Spleen (tissue), 11 donors: ENCODE measurements at regions not wholly inside any gene's neighbourhood (a gene's known extent, or its start where the extent isn't known, plus 50 kb on each side); places are given as distances from the start of the nearest gene placed in this dataset.

Experiments used
- DNase-seq: peaks from one replicate; pipeline ENCODE4 v3.0.0-alpha.2; 2020
- H3K27ac ChIP-seq, 8 donors: fragments of 200-600 bp; sonication (generic) in 7 of 8; 1 replicate in 4 of 8; 2 replicates in 4 of 8; pipeline versions ENCODE4 v1.5.0 to v1.8.0; 2016 to 2021; ENCODE audit warnings: inconsistent platforms in 4 of 8, mild to moderate bottlenecking in 4 of 8, moderate library complexity in 1 of 8
- H3K27me3 ChIP-seq, 7 donors: fragments of 200-600 bp; sonication (generic) in 6 of 7; replicated peaks in 1 of 7; 1 replicate in 4 of 7; 2 replicates in 3 of 7; pipeline versions ENCODE4 v1.5.0 to v1.8.0; 2016 to 2021; ENCODE audit warnings: inconsistent platforms in 3 of 7, mild to moderate bottlenecking in 1 of 7
- H3K36me3 ChIP-seq, 6 donors: fragments of 200-600 bp; sonication (generic) in 5 of 6; 1 replicate in 4 of 6; 2 replicates in 2 of 6; pipeline versions ENCODE4 v1.5.0 to v1.8.0; 2016 to 2021; ENCODE audit warnings: inconsistent platforms in 2 of 6
- H3K4me1 ChIP-seq, 6 donors: fragments of 200-600 bp; sonication (generic) in 5 of 6; 1 replicate in 3 of 6; 2 replicates in 3 of 6; pipeline versions ENCODE4 v1.5.0 to v1.8.0; 2016 to 2021; ENCODE audit warnings: inconsistent platforms in 3 of 6
- H3K4me3 ChIP-seq, 8 donors: fragments of 200-600 bp; sonication (generic) in 7 of 8; 1 replicate in 4 of 8; 2 replicates in 4 of 8; pipeline versions ENCODE4 v1.5.0 to v1.8.0; 2016 to 2021; ENCODE audit warnings: inconsistent platforms in 4 of 8, mild to moderate bottlenecking in 4 of 8, moderate library complexity in 2 of 8
- H3K9me3 ChIP-seq, 8 donors: fragments of 200-600 bp; sonication (generic) in 7 of 8; 1 replicate in 4 of 8; 2 replicates in 4 of 8; pipeline versions ENCODE4 v1.5.0 to v1.8.0; 2016 to 2021; ENCODE audit warnings: inconsistent platforms in 4 of 8
- POLR2A ChIP-seq, 3 donors: fragments of 450-650 bp; IDR thresholded peaks; one replicate each; pipeline ENCODE4 v1.5.1; 2017; ENCODE audit warnings: antibody characterized with exemption in 3 of 3, mild to moderate bottlenecking in 1 of 3
- POLR2AphosphoS5 ChIP-seq, 3 donors: sonication (generic); formaldehyde crosslinking; IDR thresholded peaks; one replicate each; pipeline ENCODE4 v1.5.1; 2017; ENCODE audit warnings: antibody characterized with exemption in 3 of 3
- WGBS, 5 donors: extraction: QIAGEN DNeasy Blood & Tissue Kit in 3 of 5; methylation state at CpG; one replicate each; pipeline versions ENCODE4 v1.1.5 to v1.1.7; 2013 to 2018; 5-methylcytosine and 5-hydroxymethylcytosine counted together
- intact Hi-C: fragments of 100-400 bp; cut with DNase I; formaldehyde crosslinking; loops from one replicate; pipeline ENCODE4 v1.15.0; 2023; ENCODE audit warnings: low total_unique reads
- TF ChIP-seq, protein P1 (sequence below), 11 experiments: fragments of 200-600 bp in 7 of 11; fragments of 450-650 bp in 4 of 11; sonication (generic) in 4 of 11; IDR thresholded peaks in 8 of 11; conservative IDR thresholded peaks in 3 of 11; 1 replicate in 7 of 11; 2 replicates in 4 of 11; pipeline versions ENCODE4 v1.4.0 to v1.8.0; 2016 to 2021; ENCODE audit warnings: antibody characterized with exemption in 11 of 11, inconsistent platforms in 4 of 11, mild to moderate bottlenecking in 1 of 11
- donor health status: healthy with polysubstance abuse.
- donor health status: DM: no; HTN: no; CAD: no; lungs with moderate emphysema.
- donor health status: DM: no; HTN: no; CAD: no.
- donor health status: Bipolar disorder and iron deficiency.
- donor health status: healthy.
- donor health status: DM: no; HTN: no; CAD: no.
- donor health status: DM: yes; HTN: yes; CAD: no.

DNA sequence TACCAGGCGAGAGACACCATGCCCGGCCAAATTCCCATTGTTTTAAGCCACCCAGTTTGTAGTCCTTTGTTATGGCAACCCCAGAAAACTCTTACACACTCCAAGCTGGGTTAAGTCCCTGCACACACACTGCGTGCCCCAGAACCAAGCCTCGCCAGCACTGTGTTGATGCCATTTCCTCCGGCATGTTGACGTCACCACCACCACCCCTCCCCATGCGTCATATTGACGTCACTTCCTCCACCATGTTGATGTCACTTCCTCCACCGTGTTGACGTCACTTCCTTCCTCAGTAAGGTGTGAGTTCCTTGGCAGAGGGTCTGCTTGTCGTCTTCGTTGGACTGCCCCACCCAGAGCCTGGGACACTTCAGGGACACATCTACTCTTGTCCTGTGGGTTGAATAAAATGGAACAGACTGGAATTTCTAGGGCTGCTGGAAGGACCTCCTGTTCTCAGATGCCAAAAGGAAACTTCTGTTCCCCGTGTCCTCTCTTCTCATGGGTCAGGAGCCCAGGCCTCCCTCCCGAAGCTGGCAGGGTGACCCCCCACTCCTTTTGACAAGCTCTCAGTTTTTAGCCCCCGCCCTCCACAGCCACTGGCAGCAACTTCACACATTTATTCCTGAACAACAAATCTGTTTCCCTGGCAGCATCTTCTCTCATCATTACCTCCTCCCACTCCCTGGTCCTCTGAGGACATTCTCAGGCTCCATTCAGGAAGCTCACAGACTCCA is 643.3 kb downstream of the NPHP4 start:
- Histone ChIP-seq H3K36me3 (no peaks in the 10 kb centered on the region), H3K4me3 (no peak overlapping the region), H3K9me3 (no peaks in the 10 kb centered on the region), H3K4me1 (no peaks in the 10 kb centered on the region), H3K27me3 (peaks cover 0 to 4% (median 0%) of the 10 kb centered on the region in 7 donors), H3K27ac (no peak overlapping the region)
- whole genome bisulfite sequencing, 5 donors: 71 to 79% (median 75%) methylated on average over 15 of the region's 15 CpGs
- intact Hi-C loops: no loop called here
- TF ChIP-seq, protein P1, sequence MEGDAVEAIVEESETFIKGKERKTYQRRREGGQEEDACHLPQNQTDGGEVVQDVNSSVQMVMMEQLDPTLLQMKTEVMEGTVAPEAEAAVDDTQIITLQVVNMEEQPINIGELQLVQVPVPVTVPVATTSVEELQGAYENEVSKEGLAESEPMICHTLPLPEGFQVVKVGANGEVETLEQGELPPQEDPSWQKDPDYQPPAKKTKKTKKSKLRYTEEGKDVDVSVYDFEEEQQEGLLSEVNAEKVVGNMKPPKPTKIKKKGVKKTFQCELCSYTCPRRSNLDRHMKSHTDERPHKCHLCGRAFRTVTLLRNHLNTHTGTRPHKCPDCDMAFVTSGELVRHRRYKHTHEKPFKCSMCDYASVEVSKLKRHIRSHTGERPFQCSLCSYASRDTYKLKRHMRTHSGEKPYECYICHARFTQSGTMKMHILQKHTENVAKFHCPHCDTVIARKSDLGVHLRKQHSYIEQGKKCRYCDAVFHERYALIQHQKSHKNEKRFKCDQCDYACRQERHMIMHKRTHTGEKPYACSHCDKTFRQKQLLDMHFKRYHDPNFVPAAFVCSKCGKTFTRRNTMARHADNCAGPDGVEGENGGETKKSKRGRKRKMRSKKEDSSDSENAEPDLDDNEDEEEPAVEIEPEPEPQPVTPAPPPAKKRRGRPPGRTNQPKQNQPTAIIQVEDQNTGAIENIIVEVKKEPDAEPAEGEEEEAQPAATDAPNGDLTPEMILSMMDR (IDR thresholded peaks at IDR 0.05 in 8 of 11, conservative IDR thresholded peaks at IDR 0.05 in 3 of 11): no peak
- TF ChIP-seq POLR2AphosphoS5 (IDR thresholded peaks at IDR 0.05) (no peak), POLR2A (IDR thresholded peaks at IDR 0.05) (no peak)
- DNase-seq: no peak

DNA sequence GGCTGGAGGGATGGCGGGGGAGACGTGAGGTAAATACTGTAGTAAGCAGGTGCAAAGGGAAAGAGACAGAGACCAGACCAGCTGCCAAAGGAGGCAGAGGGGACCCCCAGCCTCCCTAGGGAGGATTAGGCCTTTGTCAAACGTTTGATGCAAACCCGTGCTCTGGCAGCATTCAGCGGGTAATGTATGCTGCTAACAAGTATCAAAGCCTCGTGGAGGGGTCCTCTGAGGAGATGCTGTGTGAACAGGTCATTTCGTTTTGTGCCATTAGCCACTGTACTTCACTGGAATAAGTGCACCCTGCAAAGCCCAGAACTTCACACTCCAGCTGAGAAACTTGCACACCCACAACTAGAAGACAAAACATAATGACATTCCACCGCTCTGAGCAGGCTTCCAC is 644.5 kb downstream of the NPHP4 start:
- Histone ChIP-seq H3K4me3 (no peak overlapping the region), H3K4me1 (no peaks in the 10 kb centered on the region), H3K9me3 (no peaks in the 10 kb centered on the region), H3K27me3 (peaks cover 0 to 4% (median 0%) of the 10 kb centered on the region in 7 donors), H3K27ac (no peak overlapping the region), H3K36me3 (no peaks in the 10 kb centered on the region)
- intact Hi-C loops: no loop called here
- WGBS, 5 donors: 70 to 75% (median 72%) methylated on average over 8 of the region's 8 CpGs
- no peak for DNase-seq
- no peak for TF ChIP-seq POLR2A (IDR thresholded peaks at IDR 0.05)
- no peak for TF ChIP-seq POLR2AphosphoS5 (IDR thresholded peaks at IDR 0.05)
- TF ChIP-seq, protein P1 (IDR thresholded peaks at IDR 0.05 in 8 of 11, conservative IDR thresholded peaks at IDR 0.05 in 3 of 11): no peak

DNA sequence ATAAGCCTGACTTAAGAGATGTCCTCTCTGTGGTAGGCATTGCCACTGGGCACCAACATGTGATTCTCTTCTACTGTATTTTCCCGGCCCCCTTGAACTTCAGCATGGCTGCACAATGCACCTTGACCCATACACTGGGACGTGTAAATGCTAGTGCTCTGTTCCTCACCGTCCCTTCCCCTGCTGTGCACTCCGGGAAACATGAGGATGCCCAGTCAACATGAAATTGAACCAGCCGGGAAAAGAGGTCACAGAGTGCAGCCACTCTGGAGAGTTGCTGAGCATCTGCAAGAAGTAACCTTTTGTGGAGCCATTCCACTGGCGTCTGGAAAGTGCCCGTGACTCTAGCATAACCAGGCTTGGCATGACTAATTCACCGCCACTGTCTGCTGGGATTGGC is 646.7 kb downstream of the NPHP4 start:
- Histone ChIP-seq H3K36me3 (no peaks in the 10 kb centered on the region), H3K27me3 (peaks cover 0 to 4% (median 0%) of the 10 kb centered on the region in 7 donors), H3K9me3 (no peaks in the 10 kb centered on the region), H3K4me1 (no peaks in the 10 kb centered on the region), H3K4me3 (no peak overlapping the region), H3K27ac (no peak overlapping the region)
- intact Hi-C loops: no loop called here
- 80 to 92% (median 83%) methylated on average over 7 to 8 of the region's 8 CpGs for WGBS, 5 donors
- no peak for TF ChIP-seq POLR2AphosphoS5 (IDR thresholded peaks at IDR 0.05)
- no peak for DNase-seq

GRCh38 chr1:5343256-5344020 is 648.8 kb downstream of the NPHP4 start:
- H3K27me3 ChIP-seq: no peaks in the 10 kb centered on the region
- H3K27ac ChIP-seq: no peak overlapping the region
- no peak for DNase-seq
- intact Hi-C loops: no loop called here
- no peaks in the 10 kb centered on the region for H3K36me3 ChIP-seq
- H3K4me1 ChIP-seq: no peaks in the 10 kb centered on the region
- H3K4me3 ChIP-seq: no peak overlapping the region
- TF ChIP-seq POLR2A (IDR thresholded peaks at IDR 0.05) (no peak), POLR2AphosphoS5 (IDR thresholded peaks at IDR 0.05) (no peak)
- TF ChIP-seq, protein P1 (IDR thresholded peaks at IDR 0.05 in 8 of 11, conservative IDR thresholded peaks at IDR 0.05 in 3 of 11): no peak
- no peaks in the 10 kb centered on the region for H3K9me3 ChIP-seq
- 75 to 87% (median 76%) methylated on average over 6 to 10 of the region's 10 CpGs for WGBS, 5 donors
